Endothelial cell of umbilical vein (primary cell): ENCODE measurements at regions not wholly inside any gene's neighbourhood (a gene's known extent, or its start where the extent isn't known, plus 50 kb on each side); places are given as distances from the start of the nearest gene placed in this dataset.

Experiments
- BruUV-seq: library from RNA; stranded (reverse); fragments of 400-500 nt; replicated peaks from 2 replicates; lab custom pipeline; 2021; lab: Mats Ljungman, UMichigan
- CTCF ChIA-PET: fragments of 300-600, 350-600 bp; sonication (Branson Sonifier 250); formaldehyde crosslinking; loops from one replicate; lab custom pipeline; 2021; ENCODE audit warnings: antibody characterized with exemption, inconsistent platforms; lab: Charles Lee
- POLR2A ChIA-PET: fragments of 300-600, 350-600 bp; sonication (Branson Sonifier 250); formaldehyde crosslinking; loops from one replicate; lab custom pipeline; 2021; ENCODE audit warnings: antibody characterized with exemption, inconsistent platforms; lab: Charles Lee
- DNase-seq: peaks from one replicate; pipeline ENCODE4 v3.0.0-alpha.2; 2011; ENCODE audit warnings: low read depth, low spot score
- FAIRE-seq: peaks from 2 replicates; lab custom pipeline; 2011; peaks lifted over from hg19 to GRCh38; lab: Jason Lieb, UNC
- H2AFZ ChIP-seq: 2 replicates; pipeline ENCODE4 v1.6.0; 2012; ENCODE audit warnings: low read depth, low read length, control low read depth, inconsistent platforms
- H3K27ac ChIP-seq: 2 replicates; pipeline ENCODE4 v1.5.1; 2011; ENCODE audit warnings: low read depth, mild to moderate bottlenecking, control low read depth, low read length, moderate library complexity; ENCODE audit not compliant: insufficient read depth
- H3K27me3 ChIP-seq, 2 experiments: 2 replicates each; pipeline versions ENCODE4 v1.6.0 to v1.6.1; 2011; ENCODE audit warnings: low read length in 2 of 2, mixed read lengths in 1 of 2; ENCODE audit not compliant: control insufficient read depth in 2 of 2, insufficient read depth in 2 of 2
- H3K36me3 ChIP-seq, 2 experiments: 2 replicates in 1 of 2; 3 replicates in 1 of 2; pipeline ENCODE4 v1.5.1; 2011; ENCODE audit warnings: low read length in 2 of 2, mild to moderate bottlenecking in 1 of 2, moderate library complexity in 1 of 2; ENCODE audit not compliant: control insufficient read depth in 2 of 2, insufficient read depth in 2 of 2; ENCODE audit errors: extremely low read depth in 1 of 2
- H3K4me1 ChIP-seq: 3 replicates; pipeline ENCODE4 v1.5.1; 2011; ENCODE audit warnings: mild to moderate bottlenecking, low read length; ENCODE audit not compliant: control insufficient read depth, insufficient read depth; ENCODE audit errors: extremely low read depth
- H3K4me2 ChIP-seq: 2 replicates; pipeline ENCODE4 v1.6.1; 2011; ENCODE audit warnings: low read length, control low read depth, mixed read lengths; ENCODE audit not compliant: insufficient read depth
- H3K4me3 ChIP-seq, 3 experiments: fragments of 200-600 bp in 1 of 3; sonication (generic), shearing (Covaris generic) in 1 of 3; replicated peaks in 1 of 3; 2 replicates each; pipeline ENCODE4 v1.5.1; 2011 to 2016; ENCODE audit warnings: control low read depth in 3 of 3, low read length in 3 of 3, mild to moderate bottlenecking in 2 of 3, inconsistent platforms in 1 of 3, low read depth in 1 of 3, moderate library complexity in 1 of 3; ENCODE audit not compliant: insufficient read depth in 1 of 3
- H3K79me2 ChIP-seq: 2 replicates; pipeline ENCODE4 v1.6.0; 2012; ENCODE audit warnings: low read length, inconsistent platforms; ENCODE audit not compliant: control insufficient read depth, insufficient read depth
- H3K9ac ChIP-seq: replicated peaks from 2 replicates; pipeline ENCODE3; 2011; ENCODE audit warnings: low read length, control low read depth; ENCODE audit not compliant: insufficient read depth; ENCODE audit errors: extremely low read depth
- H3K9me1 ChIP-seq: replicated peaks from 3 replicates; pipeline ENCODE4 v1.6.0; 2011; ENCODE audit warnings: mild to moderate bottlenecking, low read length; ENCODE audit not compliant: control insufficient read depth, insufficient read depth; ENCODE audit errors: extremely low read depth
- H3K9me3 ChIP-seq: replicated peaks from 2 replicates; pipeline ENCODE4 v1.5.1; 2012; ENCODE audit warnings: low read length, inconsistent platforms; ENCODE audit not compliant: control insufficient read depth, insufficient read depth
- H4K20me1 ChIP-seq: replicated peaks from 2 replicates; pipeline ENCODE3; 2011; ENCODE audit warnings: mild to moderate bottlenecking, low read length; ENCODE audit not compliant: control insufficient read depth, insufficient read depth; ENCODE audit errors: extremely low read depth
- EZH2 ChIP-seq: IDR thresholded peaks from 2 replicates; pipeline ENCODE4 v1.6.1; 2012; ENCODE audit warnings: borderline replicate concordance, low read depth, mild to moderate bottlenecking, moderate library complexity, low read length, inconsistent platforms; ENCODE audit not compliant: severe bottlenecking
- FOS ChIP-seq: IDR thresholded peaks from 2 replicates; pipeline ENCODE4 v1.6.1; 2011; ENCODE audit warnings: mild to moderate bottlenecking, low read length, moderate library complexity, borderline replicate concordance; ENCODE audit not compliant: insufficient read depth
- GATA2 ChIP-seq: IDR thresholded peaks from 2 replicates; pipeline ENCODE4 v1.7.0; 2011; ENCODE audit warnings: low read depth, mild to moderate bottlenecking, moderate library complexity, mixed read lengths, low read length; ENCODE audit not compliant: insufficient read length, insufficient read depth
- JUN ChIP-seq: IDR thresholded peaks from 2 replicates; pipeline ENCODE4 v1.6.1; 2011; ENCODE audit warnings: borderline replicate concordance, low read depth; ENCODE audit not compliant: insufficient read length, insufficient read depth
- MAX ChIP-seq: IDR thresholded peaks from 2 replicates; pipeline ENCODE4 v1.6.1; 2011; ENCODE audit not compliant: insufficient read depth, insufficient read length
- MYC ChIP-seq: IDR thresholded peaks from one replicate; pipeline ENCODE4 v1.6.1; 2011; ENCODE audit warnings: mild to moderate bottlenecking, low read depth, low read length
- POLR2AphosphoS5 ChIP-seq: IDR thresholded peaks from 2 replicates; pipeline ENCODE4 v1.6.1; 2012; ENCODE audit warnings: low read depth, mild to moderate bottlenecking, control low read depth, low read length, moderate library complexity; ENCODE audit not compliant: insufficient read depth
- dilution Hi-C: fragments of 300-500 bp; cut with MboI; formaldehyde crosslinking; loops from one replicate; pipeline ENCODE4 v1.15.0; 2019; ENCODE audit warnings: low sequenced_read_pairs; ENCODE audit not compliant: extremely low pct_ligation_motif_present
- intact Hi-C: fragments of 100-400 bp; cut with micrococcal nuclease; formaldehyde crosslinking; loops from one replicate; pipeline ENCODE4 v1.10.0; 2022

GRCh38 chr1:244116946-244117345 is 65.9 kb downstream of the ZBTB18 start:
- DNase-seq (no peak), FAIRE-seq (no peak)
- no peaks in the 10 kb centered on the region for H3K79me2 ChIP-seq
- no peak for TF ChIP-seq POLR2AphosphoS5
- no peak for TF ChIP-seq MYC
- no peak for TF ChIP-seq EZH2
- no peak for TF ChIP-seq GATA2
- no peak for TF ChIP-seq FOS
- no peak for TF ChIP-seq JUN
- H3K36me3 ChIP-seq, result no peaks in the 10 kb centered on the region
- POLR2A ChIA-PET, result no interaction called here
- H3K4me3 ChIP-seq, result no peak overlapping the region
- CTCF ChIA-PET, result no interaction called here
- H3K27ac ChIP-seq, result no peak overlapping the region
- no peaks in the 10 kb centered on the region for H3K9me1 ChIP-seq
- no peaks in the 10 kb centered on the region for H3K9me3 ChIP-seq
- H2AFZ ChIP-seq, result no peak overlapping the region
- no peaks in the 10 kb centered on the region for H4K20me1 ChIP-seq
- no peaks in the 10 kb centered on the region for H3K27me3 ChIP-seq
- no peak overlapping the region for H3K9ac ChIP-seq
- dilution Hi-C loops, result no loop called here
- no peaks in the 10 kb centered on the region for H3K4me1 ChIP-seq
- BruUV-seq, result no TSS peak
- no peak overlapping the region for H3K4me2 ChIP-seq
- intact Hi-C loops, result no loop called here

GRCh38 chr1:244118109-244118761 is 67.2 kb downstream of the ZBTB18 start:
- dilution Hi-C loops (no loop called here), intact Hi-C loops (no loop called here)
- H3K36me3 ChIP-seq, result no peaks in the 10 kb centered on the region
- no peak overlapping the region for H3K4me3 ChIP-seq
- no peaks in the 10 kb centered on the region for H3K27me3 ChIP-seq
- DNase-seq, result no peak
- H2AFZ ChIP-seq, result no peak overlapping the region
- no peaks in the 10 kb centered on the region for H3K79me2 ChIP-seq
- ChIA-PET CTCF (no interaction called here), POLR2A (no interaction called here)
- no TSS peak for BruUV-seq
- H4K20me1 ChIP-seq, result no peaks in the 10 kb centered on the region
- H3K9me1 ChIP-seq, result no peaks in the 10 kb centered on the region
- FAIRE-seq, result no peak
- TF ChIP-seq POLR2AphosphoS5, result no peak
- TF ChIP-seq MAX, result no peak
- no peak for TF ChIP-seq JUN
- no peak for TF ChIP-seq GATA2
- no peak for TF ChIP-seq FOS
- no peaks in the 10 kb centered on the region for H3K4me1 ChIP-seq
- H3K9me3 ChIP-seq, result no peaks in the 10 kb centered on the region
- H3K4me2 ChIP-seq, result no peak overlapping the region
- H3K9ac ChIP-seq, result no peak overlapping the region
- no peak overlapping the region for H3K27ac ChIP-seq
